ENCODE measurements at regions not wholly inside any gene's neighbourhood (a gene's known extent, or its start where the extent isn't known, plus 50 kb on each side); places are given as distances from the start of the nearest gene placed in this dataset.
A peak's percentile ranks its signal among the peaks of the same experiment; 100 is the strongest.

DNA sequence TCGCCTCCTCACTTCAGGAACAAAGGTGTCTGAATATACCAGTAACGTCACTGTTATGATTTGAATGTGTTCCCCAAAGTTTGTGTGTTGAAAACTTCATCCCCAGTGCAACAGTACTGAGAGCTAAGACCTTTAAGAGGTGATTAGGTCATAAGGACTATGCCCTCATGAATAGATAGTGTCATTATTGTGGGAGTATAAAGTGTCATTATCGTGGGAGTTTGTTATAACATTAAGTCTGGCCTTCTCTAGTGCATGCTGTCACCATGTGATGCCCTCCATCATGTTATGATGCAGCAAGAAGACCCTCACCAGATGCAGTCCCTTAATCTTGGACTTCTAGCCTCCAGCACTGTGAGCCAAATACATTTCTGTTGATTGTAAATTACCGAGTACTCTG, 53.7 kb upstream of the TLE3 start:
- WGBS, 2 experiments (ENCODE audit: extremely low coverage in 1 of 2, insufficient coverage in 1 of 2, insufficient read length in 1 of 2, insufficient replicate concordance in 2 of 2, low coverage in 1 of 2, low lambda C conversion rate in 2 of 2, missing lambda C conversion rate in 1 of 2), result 89% methylated on average over 4 of the region's 4 CpGs; no CpG with 5 or more reads in 1 of the 2 experiments
- Histone ChIP-seq H3K14ac (ENCODE audit: insufficient read length) (no peak overlapping the region), H3K27me3 (replicated peaks in 1 of 4; ENCODE audit: control insufficient read depth in 3 of 4, extremely low read depth in 1 of 4, insufficient read depth in 3 of 4, low read length in 3 of 4) (peaks cover 0 to 2% (median 0%) of the 10 kb centered on the region in 4 experiments; a peak in 1 of 7 replicates), H3K4me2 (ENCODE audit: insufficient read depth in 1 of 2, low read depth in 2 of 2, low read length in 2 of 2) (no peak overlapping the region), H4K8ac (ENCODE audit: extremely low read depth, insufficient read depth, low read length) (no peak overlapping the region), H2BK20ac (ENCODE audit: low read length) (no peak overlapping the region), H3K23me2 (ENCODE audit: low read depth, low read length) (no peaks in the 10 kb centered on the region), H2BK12ac (ENCODE audit: low read depth, low read length) (no peak overlapping the region), H4K20me1 (replicated peaks in 1 of 2; ENCODE audit: control insufficient read depth in 1 of 2, insufficient read depth in 2 of 2, low read length in 2 of 2) (no peaks in the 10 kb centered on the region), H3K79me2 (ENCODE audit: control insufficient read depth in 1 of 2, insufficient read depth in 2 of 2, low read length in 2 of 2) (no peaks in the 10 kb centered on the region), H3K23ac (ENCODE audit: insufficient read length) (no peak overlapping the region), H2BK5ac (ENCODE audit: low read depth, low read length) (no peak overlapping the region), H4K5ac (ENCODE audit: insufficient read length, low read depth, low read length) (no peak overlapping the region), H2BK15ac (ENCODE audit: low read length) (no peak overlapping the region), H3K4me1 (replicated peaks in 1 of 4; ENCODE audit: control insufficient read depth in 3 of 4, insufficient read depth in 4 of 4, low read length in 3 of 4) (peaks cover 0 to 14% (median 7%) of the 10 kb centered on the region in 4 experiments; a peak in 4 of 7 replicates), H2AK5ac (ENCODE audit: low read depth, low read length) (no peak overlapping the region), H3K18ac (ENCODE audit: extremely low read depth, low read length) (no peak overlapping the region), H4K91ac (replicated peaks; ENCODE audit: insufficient read length, low read length) (no peak overlapping the region), H2AFZ (ENCODE audit: low read length) (0 out of 2 replicates have a peak overlapping the region, but pooled peaks have one; percentile 9), H3K36me3 (ENCODE audit: control insufficient read depth in 2 of 4, insufficient read depth in 4 of 4, low read length in 3 of 4) (no peaks in the 10 kb centered on the region), H2BK120ac (replicated peaks; ENCODE audit: low read depth, low read length) (no peak overlapping the region), H3K4me3 (ENCODE audit: extremely low read depth in 1 of 4, insufficient read depth in 2 of 4, low read depth in 3 of 4, low read length in 4 of 4) (no peak overlapping the region), H3K79me1 (ENCODE audit: low read depth, low read length) (no peaks in the 10 kb centered on the region), H3K9ac (replicated peaks in 1 of 4; ENCODE audit: extremely low read depth in 1 of 4, low read depth in 3 of 4, low read length in 3 of 4) (no peak overlapping the region), H3K56ac (replicated peaks; ENCODE audit: insufficient read length, low read depth, low read length) (no peak overlapping the region), H3K9me3 (ENCODE audit: insufficient read depth in 2 of 2, low read depth in 1 of 2, low read length in 1 of 2) (no peaks in the 10 kb centered on the region), H3K27ac (ENCODE audit: low read depth, low read length) (no peak overlapping the region), H3K4ac (replicated peaks; ENCODE audit: insufficient read length, low read depth, low read length) (no peak overlapping the region)
- ChIA-PET CTCF (ENCODE audit: partially characterized antibody) (interaction anchor here (1.0 to 1.2 kb wide), 2 partner anchors 11 to 31 kb away, joined by 3 read pairs; no protein-coding TSS in a partner anchor), POLR2A (ENCODE audit: partially characterized antibody) (interaction anchor here (1.3 kb wide), 1 partner anchor 52 kb away, joined by 3 read pairs; no protein-coding TSS in a partner anchor)
- no peak for DNase-seq (ENCODE audit: low read depth in 1 of 2, low spot score in 2 of 2)
- no peak for FAIRE-seq
- TF ChIP-seq CHD1 (IDR thresholded peaks at IDR 0.05; ENCODE audit: low read depth, low read length), result no peak
- TF ChIP-seq POLR2A (IDR thresholded peaks at IDR 0.05; ENCODE audit: control extremely low read depth in 1 of 2, low read depth in 2 of 2, low read length in 2 of 2), result no peak
- TF ChIP-seq MAFK (IDR thresholded peaks at IDR 0.05; ENCODE audit: low read depth, low read length), result no peak
- no peak for TF ChIP-seq CTBP2 (IDR thresholded peaks at IDR 0.05; ENCODE audit: borderline replicate concordance, insufficient read depth, insufficient read length, low read length)
- TF ChIP-seq EZH2 (IDR thresholded peaks at IDR 0.05; ENCODE audit: low read depth, low read length, severe bottlenecking), result no peak
- no peak for TF ChIP-seq CHD2 (IDR thresholded peaks at IDR 0.05; ENCODE audit: low read length)
- TF ChIP-seq RAD21 (IDR thresholded peaks at IDR 0.05 in 1 of 2, conservative IDR thresholded peaks at IDR 0.05 in 1 of 2; ENCODE audit: low read depth in 2 of 2, low read length in 2 of 2), result no peak
- no peak for TF ChIP-seq MAX (IDR thresholded peaks at IDR 0.05)
- no peak for TF ChIP-seq POU5F1 (IDR thresholded peaks at IDR 0.05; ENCODE audit: low read depth, low read length)
- no peak for TF ChIP-seq HDAC6 (IDR thresholded peaks at IDR 0.05; ENCODE audit: low read depth, low read length)
- no peak for TF ChIP-seq TEAD4 (IDR thresholded peaks at IDR 0.05; ENCODE audit: low read depth, low read length)
- TF ChIP-seq TAF7 (optimal IDR thresholded peaks at IDR 0.05; ENCODE audit: borderline replicate concordance, low read depth, low read length), result no peak
- no peak for TF ChIP-seq KDM1A (IDR thresholded peaks at IDR 0.05; ENCODE audit: borderline replicate concordance, low read length)
- TF ChIP-seq SUZ12 (IDR thresholded peaks at IDR 0.05; ENCODE audit: low read length), result no peak
- no peak for TF ChIP-seq EGR1 (IDR thresholded peaks at IDR 0.05; ENCODE audit: borderline replicate concordance, low read depth, low read length)

Data from H1 (cell line).